OCI-LY1 (cell line): ENCODE measurements at regions not wholly inside any gene's neighbourhood (a gene's known extent, or its start where the extent isn't known, plus 50 kb on each side); places are given as distances from the start of the nearest gene placed in this dataset.

ENCODE experiments used
- CTCF ChIP-seq: fragments of 200-600 bp; sonication (generic), shearing (Covaris generic); IDR thresholded peaks from 2 replicates; pipeline ENCODE4 v1.5.1; 2017; ENCODE audit warnings: mild to moderate bottlenecking, antibody characterized with exemption, low read length, moderate library complexity, mixed read lengths
- EZH2 ChIP-seq: fragments of 200-600 bp; sonication (generic), shearing (Covaris generic); IDR thresholded peaks from 2 replicates; pipeline ENCODE4 v1.8.0; 2017; ENCODE audit warnings: borderline replicate concordance, mixed run types, mild to moderate bottlenecking, antibody characterized with exemption, low read length, moderate library complexity, mixed read lengths

- TF ChIP-seq CTCF (no peak), EZH2 (no peak)
These were observed 81.6 kb downstream of the LLPH start for GRCh38 chr12:66048835-66049537.
